Hepatic stellate cell (primary cell): ENCODE measurements at regions not wholly inside any gene's neighbourhood (a gene's known extent, or its start where the extent isn't known, plus 50 kb on each side); places are given as distances from the start of the nearest gene placed in this dataset.

Experiments used
- DNase-seq: peaks from one replicate; pipeline ENCODE4 v3.0.0; 2011; ENCODE audit warnings: low spot score

DNA sequence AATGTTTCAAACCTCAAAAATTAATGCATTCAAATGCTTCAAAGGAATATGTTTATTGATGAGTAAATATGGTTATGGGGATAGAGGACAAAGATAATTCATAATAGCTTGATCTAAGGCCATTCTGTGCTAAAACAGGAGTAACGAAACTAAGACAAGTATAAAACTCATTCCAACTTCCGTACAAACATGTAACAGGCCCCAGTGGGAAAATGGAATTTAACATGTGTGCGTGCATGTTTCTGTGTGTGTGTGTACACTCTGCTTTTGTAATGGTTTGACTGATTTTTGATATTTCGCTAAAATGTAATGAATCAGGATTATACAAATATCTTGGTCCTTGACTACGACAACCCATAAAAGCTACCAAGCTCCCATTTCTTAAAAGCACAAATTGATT lies 91.0 kb downstream of the KLF12 start:
- no peak for DNase-seq

DNA sequence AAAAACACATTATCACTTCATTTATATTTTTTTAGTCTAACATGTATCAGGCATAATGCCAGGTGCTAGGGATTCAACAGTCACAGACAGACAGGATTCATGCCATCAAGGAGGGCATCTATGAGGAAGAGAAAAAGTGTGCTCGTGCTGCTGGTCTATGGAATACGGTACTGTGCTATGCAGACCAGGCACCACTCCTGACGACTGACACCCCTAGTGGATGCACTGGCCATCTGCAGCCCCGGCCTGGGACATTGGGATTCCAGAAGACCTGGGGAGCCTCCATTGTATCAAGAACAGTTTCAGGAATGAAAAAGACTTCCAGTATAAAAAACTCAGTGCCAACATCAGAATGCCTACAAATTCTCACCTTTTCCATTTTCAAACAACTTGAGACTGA lies 94.0 kb downstream of the KLF12 start:
- peak; percentile 22 for DNase-seq

DNA sequence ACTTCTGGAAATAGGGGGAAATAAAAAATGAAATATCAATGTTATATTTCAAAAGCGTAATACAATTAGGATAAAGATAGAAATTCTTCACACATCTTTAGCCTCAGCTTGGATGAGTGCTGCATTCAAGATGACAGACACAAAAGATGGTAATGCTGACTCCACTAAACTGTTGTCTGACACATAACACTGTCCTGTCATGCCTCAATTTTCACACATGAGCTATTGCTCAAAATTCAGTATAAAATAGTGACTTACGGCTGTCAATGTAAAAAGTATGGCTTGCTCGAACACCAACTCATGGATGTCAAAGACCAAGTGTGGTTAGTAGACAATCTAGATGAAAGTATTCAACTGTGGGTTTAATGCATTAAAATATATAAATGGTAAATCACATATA lies 94.5 kb downstream of the KLF12 start:
- no peak for DNase-seq

DNA sequence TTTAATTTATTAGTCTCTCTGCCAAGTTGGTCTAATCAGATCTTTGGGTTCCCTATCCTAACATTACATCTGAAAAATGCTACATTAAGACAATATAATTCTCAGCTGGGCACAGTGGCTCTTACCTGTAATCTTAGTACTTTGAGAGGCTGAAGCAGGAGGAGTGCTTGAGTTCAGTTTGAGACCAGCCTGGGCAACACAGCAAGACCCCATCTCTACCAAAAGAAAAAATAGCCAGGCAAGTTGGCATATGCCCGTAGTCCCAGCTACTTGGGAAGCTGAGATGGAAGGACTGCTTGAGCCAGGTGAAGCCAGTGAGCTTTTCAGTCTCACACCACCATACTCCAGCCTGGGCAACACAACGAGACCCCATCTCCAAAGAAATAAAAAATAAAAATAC lies 95.0 kb downstream of the KLF12 start:
- DNase-seq: no peak

DNA sequence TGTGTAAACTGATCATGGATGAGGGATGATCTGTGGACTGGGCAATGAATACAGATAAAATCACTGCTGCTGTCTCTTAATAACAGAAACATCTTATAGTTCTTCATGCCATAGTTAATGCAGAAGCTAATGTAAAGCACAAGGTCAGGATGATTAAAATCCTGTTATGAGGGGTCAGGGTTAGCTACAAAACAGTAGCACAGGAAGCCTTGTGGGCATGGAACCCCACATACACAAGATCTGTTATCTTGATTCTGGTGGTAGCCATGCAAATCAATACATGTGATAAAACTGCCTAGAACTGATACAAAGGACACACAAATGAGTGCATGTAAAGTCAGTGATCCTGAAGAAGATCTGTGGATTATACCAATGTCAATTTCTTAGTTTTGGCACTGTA lies 96.4 kb downstream of the KLF12 start:
- no peak for DNase-seq

DNA sequence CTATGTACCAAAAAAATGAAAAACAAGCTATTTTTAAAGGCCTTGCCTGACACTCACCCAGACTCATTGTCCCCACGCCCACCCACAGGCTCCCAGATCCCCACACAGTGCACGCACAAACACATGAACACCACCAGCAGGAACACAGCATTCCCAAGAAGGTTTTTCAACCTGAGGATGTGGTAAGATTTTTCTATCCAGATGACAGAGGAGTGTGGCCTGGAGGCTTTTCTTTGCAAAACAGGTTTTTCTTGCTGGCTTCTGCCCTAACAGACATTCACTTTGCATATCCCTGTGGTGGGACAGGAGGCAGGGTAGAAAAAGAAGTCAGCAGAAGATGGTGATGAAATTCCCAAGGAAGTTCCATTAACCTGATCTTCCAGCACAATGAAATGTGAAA lies 97.8 kb downstream of the KLF12 start:
- DNase-seq: no peak

DNA sequence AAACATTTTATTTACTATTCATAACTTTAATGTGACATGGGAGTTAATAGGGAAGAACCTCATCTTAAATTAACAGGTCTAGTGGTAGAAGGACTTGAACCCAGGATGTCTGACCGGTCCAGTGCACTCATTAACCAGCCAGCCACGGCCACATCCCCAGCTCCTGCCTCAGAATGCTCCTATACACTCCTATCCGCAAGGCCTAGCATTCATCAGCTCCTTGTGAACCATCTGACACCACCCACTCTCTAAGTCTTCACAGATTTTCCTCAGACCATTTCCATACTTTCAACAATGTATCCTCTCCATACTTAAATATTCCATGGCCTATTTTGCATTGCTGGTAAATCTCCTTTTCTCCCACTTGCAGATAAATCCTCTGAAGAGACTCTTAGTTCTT lies 98.3 kb downstream of the KLF12 start:
- DNase-seq: no peak

DNA sequence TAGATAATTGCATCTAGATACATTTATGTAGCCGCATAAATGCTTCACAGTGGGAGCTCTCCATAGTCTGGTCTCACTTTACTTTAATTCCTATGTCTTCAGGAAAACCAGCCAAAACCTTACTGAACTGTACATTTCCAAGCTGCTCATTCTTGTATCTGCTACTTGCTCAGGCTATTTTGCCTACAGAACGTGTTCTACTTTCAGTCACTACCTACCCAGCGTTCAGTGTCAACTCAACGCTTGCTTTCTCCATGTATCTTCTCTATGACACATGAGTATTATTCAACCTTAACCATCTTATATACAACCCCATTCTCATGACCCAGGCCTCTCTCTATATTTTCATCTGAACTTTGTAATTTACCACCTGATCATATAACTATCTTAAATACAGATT lies 101.9 kb downstream of the KLF12 start:
- no peak for DNase-seq

DNA sequence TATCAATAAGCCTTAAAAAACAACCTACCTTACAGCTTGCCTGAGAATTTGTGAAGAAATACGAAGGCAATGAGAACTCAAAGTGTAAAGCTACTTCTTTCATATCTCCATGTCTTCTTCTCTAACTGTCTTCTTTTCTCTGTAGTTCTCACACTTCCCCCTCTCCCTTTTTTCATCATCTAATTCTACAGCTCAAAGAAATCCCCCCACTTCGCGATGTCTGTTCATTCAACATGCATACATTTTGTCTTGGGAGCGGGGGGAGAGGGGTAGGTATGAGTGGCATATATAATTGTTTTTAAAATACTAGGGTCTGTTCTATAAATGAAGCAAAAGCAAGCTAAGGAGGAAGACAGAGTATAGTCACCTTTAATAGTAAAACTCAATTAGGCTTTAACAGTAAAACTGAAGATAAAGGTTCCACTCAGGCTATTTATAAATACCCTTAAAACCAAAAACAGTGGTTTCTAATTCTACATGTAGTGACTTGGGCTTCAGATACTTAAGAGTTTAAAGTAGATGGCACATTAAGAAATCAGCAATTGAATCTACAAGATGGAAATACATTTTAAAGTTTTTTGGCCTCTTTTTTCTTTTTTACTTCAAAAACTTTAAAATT lies 106.9 kb downstream of the KLF12 start:
- DNase-seq: no peak

DNA sequence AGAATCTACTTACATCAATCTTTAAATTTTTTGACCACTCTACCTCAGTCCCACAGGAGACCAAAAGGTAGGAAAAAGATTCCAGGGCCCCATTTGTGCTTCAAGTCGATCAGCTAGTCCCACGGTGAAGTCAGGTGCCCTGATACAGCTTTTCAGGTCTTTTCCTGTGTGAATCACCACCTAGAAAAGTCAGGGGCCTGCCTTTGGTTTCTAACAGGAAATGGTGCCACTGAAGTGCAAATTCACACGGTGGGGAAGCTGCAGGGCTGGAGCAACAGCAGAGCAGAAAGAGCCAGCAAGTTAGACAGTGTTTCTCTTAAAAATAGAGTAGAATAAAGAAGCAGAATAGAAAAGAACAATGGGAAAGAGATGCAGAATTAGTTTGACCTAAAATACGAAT lies 107.5 kb downstream of the KLF12 start:
- DNase-seq: no peak

DNA sequence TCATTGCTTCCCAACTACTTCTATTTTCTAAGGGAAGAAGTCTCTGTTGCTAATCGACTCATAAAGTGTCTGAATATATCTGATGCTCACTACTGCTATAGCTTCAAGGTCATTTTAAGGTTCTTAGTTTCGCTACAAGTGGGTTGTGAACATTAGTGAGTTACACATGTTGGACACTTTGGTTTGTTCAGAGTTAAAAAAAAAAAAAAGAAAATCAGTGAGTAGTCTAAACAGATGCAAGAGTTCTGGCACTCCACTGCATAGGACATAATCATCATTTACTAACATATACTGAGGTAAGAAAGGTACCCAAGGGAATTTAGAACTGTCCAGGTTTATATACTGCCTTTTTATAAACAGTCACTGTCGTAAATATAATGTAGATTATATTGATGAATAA lies 108.8 kb downstream of the KLF12 start:
- no peak for DNase-seq

DNA sequence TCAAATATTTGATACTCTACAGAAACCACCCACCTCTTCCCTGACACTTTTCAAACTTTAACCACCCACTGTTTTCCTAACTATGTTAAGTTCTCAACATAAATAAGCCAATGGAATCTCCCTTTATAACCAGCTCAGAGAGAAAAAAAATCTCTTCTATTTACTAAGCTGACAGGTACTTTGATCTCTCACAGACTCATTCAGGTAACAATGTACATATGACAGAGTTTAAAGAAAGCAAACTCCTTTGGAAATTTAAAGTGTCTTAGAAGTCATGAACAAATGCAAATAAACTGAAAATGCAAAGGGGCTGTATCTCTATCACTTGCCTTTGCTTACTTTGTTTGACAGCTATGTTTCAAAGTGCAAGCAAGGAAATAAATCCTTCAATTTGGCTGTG lies 109.3 kb downstream of the KLF12 start:
- DNase-seq: no peak

DNA sequence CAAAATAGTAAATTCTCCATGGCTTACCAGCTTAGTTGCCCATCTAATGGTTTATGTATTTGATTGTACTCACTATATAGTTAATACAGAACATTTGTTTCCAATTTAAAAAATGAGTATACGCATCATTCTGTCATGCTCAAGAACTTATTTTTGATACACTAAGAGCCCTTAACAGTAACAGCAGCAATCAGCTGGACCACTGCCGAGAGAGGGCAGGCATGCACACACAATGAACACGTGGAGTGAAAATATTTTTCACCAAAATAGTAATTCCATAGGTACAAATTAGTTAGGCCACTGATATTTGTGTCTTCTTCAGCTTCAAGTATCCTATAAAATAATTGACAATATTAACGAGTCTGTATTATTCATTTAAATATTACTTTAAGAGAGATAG lies 109.9 kb downstream of the KLF12 start:
- DNase-seq: no peak

DNA sequence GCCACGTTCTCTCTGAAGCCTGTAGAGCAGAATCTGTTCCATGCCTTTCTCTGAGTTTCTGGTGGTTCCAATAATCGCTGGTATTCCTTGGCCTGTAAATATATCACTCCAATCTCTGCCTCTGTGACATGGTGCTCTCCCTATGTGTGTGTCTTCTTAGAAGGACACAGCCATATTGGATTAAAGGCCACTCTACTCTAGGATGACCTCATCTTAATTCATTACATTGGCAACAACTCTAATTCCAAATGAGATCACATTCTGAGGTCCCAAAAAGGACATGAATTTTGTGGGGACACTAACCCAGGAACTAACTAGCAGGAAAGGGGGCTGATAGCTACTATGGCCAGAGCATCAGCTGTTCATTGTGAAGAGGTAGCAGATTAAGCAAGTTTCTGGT lies 110.7 kb downstream of the KLF12 start:
- no peak for DNase-seq

DNA sequence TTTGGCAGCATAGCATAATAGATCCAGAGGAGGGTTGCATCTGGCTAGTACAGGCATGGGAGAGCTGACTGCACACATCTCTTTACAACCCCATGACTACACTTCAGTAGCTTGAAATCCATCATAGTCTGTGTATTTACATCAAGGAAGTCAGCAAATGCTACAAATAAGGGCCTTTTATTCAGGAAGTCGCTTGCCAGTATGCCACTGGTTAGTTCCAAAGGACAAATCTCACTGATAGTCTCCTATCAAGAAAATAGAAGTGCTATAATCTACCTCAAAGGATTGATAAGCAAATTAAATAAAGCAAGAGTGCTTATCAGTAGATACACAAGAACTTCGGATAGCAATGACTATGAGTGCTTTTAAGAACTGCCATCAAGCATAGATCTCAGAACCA lies 112.7 kb downstream of the KLF12 start:
- no peak for DNase-seq

DNA sequence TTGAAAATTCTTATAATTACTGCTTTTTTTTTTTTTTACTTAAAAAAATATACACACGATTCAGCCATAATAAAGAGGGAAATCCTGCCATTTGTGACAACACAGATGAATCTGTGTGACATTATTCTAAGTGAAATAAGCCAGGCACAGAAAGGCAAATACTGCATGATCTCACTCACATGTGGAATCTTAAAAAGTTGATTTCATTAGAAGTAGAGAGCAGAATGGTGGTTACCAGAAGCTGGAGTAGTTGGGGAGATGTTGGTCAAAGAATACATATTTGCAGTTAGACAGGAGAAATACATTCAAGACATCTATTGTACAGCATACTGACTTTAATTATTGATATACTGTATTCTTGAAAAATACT lies 116.2 kb downstream of the KLF12 start:
- DNase-seq: no peak

DNA sequence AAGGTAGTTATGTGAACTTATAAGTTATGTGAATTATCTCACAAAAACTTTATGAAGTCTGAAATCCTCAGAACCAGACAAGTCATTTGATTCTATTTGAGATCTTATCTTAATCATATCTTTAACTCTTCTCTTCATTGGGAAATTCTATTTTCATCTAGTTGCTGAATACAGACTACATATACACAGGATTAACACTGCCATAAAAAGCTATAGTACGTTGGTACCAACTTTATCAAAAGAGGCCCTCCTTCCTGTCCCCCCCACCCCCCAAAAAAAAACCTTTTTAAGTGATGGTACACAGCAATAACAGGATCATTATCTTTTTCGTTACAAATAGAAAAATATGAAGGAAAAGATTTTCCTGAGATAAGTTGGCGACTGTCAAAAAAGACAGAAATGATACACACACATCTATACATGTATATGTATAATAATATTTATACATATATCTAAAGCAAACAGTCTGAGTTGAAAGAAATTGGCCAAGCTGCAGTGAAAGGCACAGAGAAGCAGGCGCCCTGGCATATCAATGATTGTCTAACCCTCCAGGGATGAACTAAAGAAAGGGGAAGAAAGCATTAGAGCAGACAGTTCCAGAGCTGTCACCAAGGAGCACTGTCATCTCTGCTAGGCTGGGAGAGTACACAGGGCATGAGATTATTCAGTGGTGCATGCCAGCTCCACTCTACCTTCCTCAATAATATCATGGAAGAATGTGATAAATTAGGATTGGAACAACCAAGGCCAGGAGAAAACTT lies 116.7 kb downstream of the KLF12 start:
- DNase-seq: no peak

DNA sequence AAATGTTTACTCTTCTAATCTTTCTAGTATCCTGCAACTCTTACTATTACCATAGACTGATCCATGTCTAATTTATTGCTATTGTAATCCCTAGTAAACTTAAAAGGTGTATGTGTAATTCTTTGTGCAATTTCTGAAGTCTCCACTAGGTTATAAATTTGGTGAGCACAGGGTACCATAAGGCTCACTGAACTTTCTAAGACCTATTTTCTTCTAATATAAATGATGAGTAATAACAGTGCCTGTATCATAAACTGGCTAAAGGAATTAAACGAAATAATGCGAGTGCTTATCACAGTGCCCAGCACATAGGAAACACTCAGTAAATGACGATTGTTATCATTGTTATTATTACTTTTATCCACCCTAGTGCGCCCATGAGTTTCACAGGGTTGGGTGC lies 119.1 kb downstream of the KLF12 start:
- DNase-seq: no peak

DNA sequence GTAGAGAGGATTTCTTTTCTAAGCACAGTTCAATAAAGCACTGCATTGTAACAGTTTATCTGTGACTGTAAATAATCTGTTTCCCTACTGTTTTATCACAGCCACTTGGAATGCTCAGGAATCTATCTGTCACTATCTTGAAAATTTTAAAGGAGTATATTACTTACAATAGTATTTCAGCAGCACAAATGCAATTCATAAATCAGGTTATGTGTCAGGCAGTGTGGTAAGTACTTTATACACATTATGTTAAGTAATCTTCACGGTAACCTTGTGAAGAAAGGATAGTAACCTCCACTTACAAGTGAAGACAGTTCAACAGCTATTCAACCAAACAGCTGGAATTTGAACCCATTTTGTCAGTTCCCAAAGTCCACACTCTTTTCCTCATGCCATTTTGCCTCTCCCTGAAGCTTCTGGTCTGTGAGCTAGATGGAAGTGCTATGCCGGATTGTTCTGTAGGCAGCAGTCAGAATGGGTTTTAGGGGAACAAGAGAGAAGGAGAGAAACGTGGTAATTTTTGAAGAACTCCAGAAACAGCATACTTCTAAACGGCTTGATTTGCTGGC lies 125.0 kb downstream of the KLF12 start:
- no peak for DNase-seq

DNA sequence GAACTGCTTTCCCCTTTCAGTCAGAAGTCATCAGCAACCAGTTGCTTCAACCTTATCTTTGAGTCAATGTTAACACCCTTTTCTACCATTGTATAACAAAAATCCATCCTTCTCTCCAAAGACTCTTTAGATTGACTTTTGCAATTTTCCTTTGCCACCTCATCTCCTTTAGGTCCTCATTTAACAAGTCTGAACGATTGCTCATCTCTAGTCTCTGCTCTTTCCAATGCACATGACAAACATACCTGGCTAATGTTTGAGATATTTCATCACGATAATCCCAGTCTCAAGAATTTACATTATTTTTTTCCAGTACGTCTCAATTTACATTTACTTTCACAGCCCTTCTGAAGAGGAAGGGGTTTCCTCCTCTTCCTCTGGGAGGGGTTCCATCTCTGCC lies 127.5 kb downstream of the KLF12 start:
- no peak for DNase-seq

DNA sequence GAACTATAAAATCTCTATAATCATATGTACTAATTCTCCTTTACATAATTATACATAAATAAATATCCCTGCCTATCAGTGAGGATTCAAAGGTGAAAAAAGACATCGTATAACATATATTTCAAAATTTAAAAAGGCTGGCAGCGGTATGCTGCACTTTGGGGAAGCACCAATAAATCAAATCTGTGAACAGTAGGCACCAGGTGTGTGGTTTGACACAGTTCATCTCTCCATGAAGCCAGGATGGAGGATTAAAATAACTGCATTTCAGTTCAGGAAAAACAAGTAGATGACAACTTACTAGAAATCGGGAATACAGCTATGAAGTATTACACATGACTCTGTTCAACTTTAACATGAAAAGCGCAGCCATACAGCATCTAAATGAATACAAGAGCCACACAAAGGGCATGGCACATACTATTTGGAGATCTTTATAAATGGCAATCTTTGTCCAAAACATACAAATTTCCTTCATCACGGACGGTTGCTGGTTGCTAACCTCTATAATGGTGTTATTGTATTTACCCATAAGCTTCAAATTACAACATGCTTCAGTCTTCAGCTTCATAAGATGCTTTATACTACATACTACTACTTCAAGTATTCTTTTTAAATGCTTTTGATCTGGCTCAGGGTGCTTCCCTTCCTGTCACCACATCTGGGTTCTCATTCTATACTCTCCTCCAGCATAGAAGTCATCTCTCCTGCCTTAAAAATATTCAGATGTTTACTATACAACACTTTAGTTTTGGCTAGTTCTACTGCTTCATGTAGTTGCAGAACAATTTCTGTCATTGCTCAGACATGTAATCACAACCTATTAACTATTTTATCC lies 128.7 kb downstream of the KLF12 start:
- no peak for DNase-seq

DNA sequence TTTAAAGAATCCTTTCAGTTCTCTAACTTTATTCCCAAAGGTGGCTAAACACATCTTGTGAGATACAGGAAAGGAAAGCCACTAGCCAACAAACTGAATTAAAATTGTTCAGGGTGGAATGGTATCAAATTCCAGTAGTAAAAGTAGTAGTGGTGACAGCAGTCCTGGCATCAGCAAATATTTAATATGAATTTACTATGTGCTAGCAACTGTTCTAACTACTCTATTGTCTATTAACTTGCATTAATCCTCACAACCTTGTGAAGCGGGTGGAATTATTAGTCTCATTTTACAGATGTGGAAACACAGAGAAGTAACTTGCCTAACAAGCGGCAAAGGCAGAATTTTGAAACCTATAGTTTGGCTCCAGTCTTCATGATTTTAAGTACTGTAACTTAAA lies 130.1 kb downstream of the KLF12 start:
- no peak for DNase-seq

DNA sequence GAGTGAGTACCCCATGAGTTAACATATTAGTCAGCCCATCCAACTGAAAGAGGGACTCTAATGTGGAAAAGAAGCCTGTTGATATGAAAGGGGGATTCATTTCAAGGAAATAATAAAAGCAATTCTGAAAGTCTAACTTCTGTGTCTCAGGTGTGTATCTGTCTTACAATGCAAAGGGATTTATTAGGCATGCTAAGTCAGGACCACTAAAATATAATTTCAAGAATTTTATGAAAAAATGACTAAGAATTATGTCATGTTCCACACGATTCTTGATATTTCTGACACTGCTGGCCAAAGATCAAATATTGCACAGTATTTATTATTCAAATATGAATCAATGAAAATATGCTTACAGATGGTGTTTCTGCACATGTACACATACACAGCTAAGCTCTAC lies 130.8 kb downstream of the KLF12 start:
- no peak for DNase-seq
